HCT116 (cell line): ENCODE measurements at regions not wholly inside any gene's neighbourhood (a gene's known extent, or its start where the extent isn't known, plus 50 kb on each side); places are given as distances from the start of the nearest gene placed in this dataset.

ENCODE experiments used
- ATAC-seq: fragments of 200-7000 bp; cut with Tn5 transposase; 2 replicates; pipeline ENCODE4 v1.9.1; 2020; ENCODE audit warnings: mild to moderate bottlenecking, moderate library complexity
- BruUV-seq: library from RNA; stranded (reverse); fragments of 400-500 nt; replicated peaks from 2 replicates; lab custom pipeline; 2021; lab: Mats Ljungman, UMichigan
- CTCF ChIA-PET: fragments of 300-600 bp; sonication (Branson Sonifier 250); formaldehyde crosslinking; loops from one replicate; lab custom pipeline; 2021; ENCODE audit warnings: antibody characterized with exemption; lab: Charles Lee
- POLR2A ChIA-PET: fragments of 300-600, 350-600 bp; sonication (Branson Sonifier 250); formaldehyde crosslinking; loops from one replicate; lab custom pipeline; 2021; ENCODE audit warnings: antibody characterized with exemption; lab: Charles Lee
- RAD21 ChIA-PET, 2 experiments: fragments of 300-600 bp; sonication (Branson Sonifier 250); formaldehyde crosslinking; loops; one replicate each; lab custom pipeline; 2023; ENCODE audit warnings: low total read pairs in 2 of 2; ENCODE audit not compliant: uncharacterized antibody in 2 of 2, unreplicated experiment in 2 of 2, low non-redundant PET in 1 of 2; lab: Charles Lee
- DNase-seq: peaks from one replicate; pipeline ENCODE4 v3.0.0-alpha.2; 2010; ENCODE audit warnings: low read depth, low spot score
- H2AFZ ChIP-seq: fragments of 200-600 bp; shearing (Covaris generic), sonication (generic); 2 replicates; pipeline ENCODE4 v1.6.1; 2017; ENCODE audit warnings: low read depth, mixed run types, mixed read lengths, antibody characterized with exemption, low read length; ENCODE audit not compliant: poor library complexity, severe bottlenecking
- H3K27ac ChIP-seq: 2 replicates; pipeline ENCODE4 v1.5.1; 2012; ENCODE audit warnings: low read depth, low read length
- H3K27me3 ChIP-seq: fragments of 200-600 bp; sonication (generic); 2 replicates; pipeline ENCODE4 v1.6.1; 2016; ENCODE audit warnings: mixed run types, low read length, mixed read lengths; ENCODE audit not compliant: insufficient read depth
- H3K36me3 ChIP-seq, 2 experiments: fragments of 200-500 bp in 1 of 2; fragments of 200-600 bp in 1 of 2; sonication (Bioruptor generic) in 1 of 2; sonication (generic) in 1 of 2; 2 replicates each; pipeline versions ENCODE4 v1.5.1 to v1.6.1; 2014 to 2016; ENCODE audit warnings: low read length in 2 of 2, inconsistent platforms in 1 of 2, mixed read lengths in 1 of 2, mixed run types in 1 of 2; ENCODE audit not compliant: insufficient read depth in 2 of 2, control insufficient read depth in 1 of 2
- H3K4me1 ChIP-seq, 2 experiments: fragments of 200-600 bp in 1 of 2; sonication (generic) in 1 of 2; 2 replicates each; pipeline versions ENCODE4 v1.5.1 to v1.6.1; 2012 to 2017; ENCODE audit warnings: low read length in 2 of 2, inconsistent platforms in 1 of 2, mild to moderate bottlenecking in 1 of 2, mixed read lengths in 1 of 2, mixed run types in 1 of 2, moderate library complexity in 1 of 2; ENCODE audit not compliant: insufficient read depth in 2 of 2, control insufficient read depth in 1 of 2
- H3K4me2 ChIP-seq: fragments of 200-600 bp; sonication (generic); 2 replicates; pipeline ENCODE4 v1.6.1; 2017; ENCODE audit warnings: mixed run types, low read length, mixed read lengths
- H3K4me3 ChIP-seq, 2 experiments: fragments of 200-600 bp in 1 of 2; sonication (generic) in 1 of 2; replicated peaks in 1 of 2; 2 replicates each; pipeline ENCODE4 v1.5.1; 2011 to 2016; ENCODE audit warnings: low read length in 2 of 2, control low read depth in 1 of 2, low read depth in 1 of 2, mild to moderate bottlenecking in 1 of 2, mixed read lengths in 1 of 2, mixed run types in 1 of 2
- H3K79me2 ChIP-seq: fragments of 200-600 bp; sonication (generic); 2 replicates; pipeline ENCODE4 v1.6.1; 2017; ENCODE audit warnings: mild to moderate bottlenecking, mixed run types, low read length, moderate library complexity, mixed read lengths; ENCODE audit not compliant: insufficient read depth
- H3K9ac ChIP-seq: fragments of 200-600 bp; sonication (generic); 2 replicates; pipeline ENCODE4 v1.6.1; 2016; ENCODE audit warnings: low read length, mixed read lengths
- H3K9me2 ChIP-seq: fragments of 200-600 bp; sonication (generic), shearing (Covaris generic); 2 replicates; pipeline ENCODE4 v1.6.1; 2017; ENCODE audit warnings: mixed run types, mild to moderate bottlenecking, moderate library complexity; ENCODE audit not compliant: insufficient read depth
- H3K9me3 ChIP-seq, 2 experiments: fragments of 200-500 bp in 1 of 2; fragments of 200-600 bp in 1 of 2; sonication (Bioruptor generic) in 1 of 2; sonication (generic) in 1 of 2; 2 replicates each; pipeline ENCODE4 v1.6.1; 2014 to 2017; ENCODE audit warnings: low read length in 2 of 2, mixed read lengths in 2 of 2, inconsistent platforms in 1 of 2, low read depth in 1 of 2, mild to moderate bottlenecking in 1 of 2, mixed run types in 1 of 2, moderate library complexity in 1 of 2; ENCODE audit not compliant: control insufficient read depth in 1 of 2, insufficient read depth in 1 of 2
- H4K20me1 ChIP-seq: fragments of 200-600 bp; sonication (generic), shearing (Covaris generic); 2 replicates; pipeline ENCODE4 v1.6.1; 2017; ENCODE audit warnings: mixed run types, mild to moderate bottlenecking, moderate library complexity; ENCODE audit not compliant: insufficient read depth
- CBX3 ChIP-seq: IDR thresholded peaks from 2 replicates; pipeline ENCODE4 v1.6.1; 2012; ENCODE audit warnings: low read depth
- CEBPB ChIP-seq: IDR thresholded peaks from 2 replicates; pipeline ENCODE4 v1.6.1; 2012; ENCODE audit warnings: low read depth
- EGR1 ChIP-seq: IDR thresholded peaks from 2 replicates; pipeline ENCODE4 v1.6.1; 2012; ENCODE audit warnings: low read depth
- ELF1 ChIP-seq: IDR thresholded peaks from 2 replicates; pipeline ENCODE4 v1.6.1; 2012; ENCODE audit warnings: low read depth, borderline replicate concordance
- MAX ChIP-seq: IDR thresholded peaks from 2 replicates; pipeline ENCODE4 v1.6.1; 2012
- POLR2AphosphoS5 ChIP-seq: IDR thresholded peaks from 2 replicates; pipeline ENCODE4 v1.6.1; 2011; ENCODE audit warnings: mild to moderate bottlenecking, low read depth, low read length, moderate library complexity
- SIN3A ChIP-seq: IDR thresholded peaks from 2 replicates; pipeline ENCODE4 v1.6.1; 2012; ENCODE audit warnings: low read depth
- SP1 ChIP-seq: IDR thresholded peaks from 2 replicates; pipeline ENCODE4 v1.6.1; 2012; ENCODE audit warnings: low read depth
- YY1 ChIP-seq: IDR thresholded peaks from 2 replicates; pipeline ENCODE4 v1.6.1; 2011; ENCODE audit warnings: low read length, low read depth, moderate library complexity, mild to moderate bottlenecking; ENCODE audit not compliant: insufficient replicate concordance; ENCODE audit errors: extremely low read depth
- ZBTB33 ChIP-seq: IDR thresholded peaks from 2 replicates; pipeline ENCODE4 v1.6.1; 2011; ENCODE audit warnings: mild to moderate bottlenecking, low read length, moderate library complexity; ENCODE audit not compliant: insufficient replicate concordance; ENCODE audit errors: extremely low read depth
- ZFX ChIP-seq: fragments of 450-650 bp; IDR thresholded peaks from 2 replicates; pipeline ENCODE4 v1.6.1; 2017
- intact Hi-C: fragments of 100-400 bp; cut with micrococcal nuclease; formaldehyde crosslinking; loops from 2 replicates; pipeline ENCODE4 v1.10.0; 2022

DNA sequence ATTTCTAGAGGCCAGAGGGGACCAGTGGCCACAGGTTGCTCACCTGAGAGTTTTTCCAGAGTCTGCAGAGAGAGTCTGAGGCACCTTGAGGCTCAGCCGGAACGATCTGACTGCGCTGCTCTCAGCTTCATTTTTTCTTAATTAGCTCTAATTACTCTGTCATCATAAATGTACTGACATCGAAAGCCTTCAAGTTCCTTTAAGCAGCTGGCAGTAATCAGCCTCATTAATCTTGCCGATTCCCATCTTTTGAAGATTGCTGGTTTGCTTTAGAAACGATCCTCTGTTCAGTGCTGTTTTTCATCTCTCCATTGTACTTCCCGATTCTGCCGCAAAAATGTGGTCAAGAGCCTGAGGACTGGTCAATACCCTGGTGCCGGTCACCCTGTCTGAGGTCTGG, 454.7 kb downstream of the TYW1 start:
- CTCF ChIA-PET: no interaction called here
- TF ChIP-seq ELF1: no peak
- TF ChIP-seq ZBTB33: no peak
- TF ChIP-seq CBX3: no peak
- no peak for TF ChIP-seq EGR1
- no peak for TF ChIP-seq POLR2AphosphoS5
- no peak for TF ChIP-seq SIN3A
- TF ChIP-seq SP1: no peak
- no peak for TF ChIP-seq YY1
- no peak for TF ChIP-seq CEBPB
- TF ChIP-seq MAX: no peak
- no peak for TF ChIP-seq ZFX
- intact Hi-C loops: no loop called here

More for the DNA sequence above, 454.7 kb downstream of the TYW1 start:
- Histone ChIP-seq H3K9me3 (no peaks in the 10 kb centered on the region), H3K36me3 (no peaks in the 10 kb centered on the region), H3K4me1 (no peaks in the 10 kb centered on the region), H3K27me3 (peaks cover 5% of the 10 kb centered on the region; the same call in 1 of the 2 replicates), H3K4me2 (no peak overlapping the region), H3K27ac (no peak overlapping the region), H3K9ac (no peak overlapping the region), H3K79me2 (no peaks in the 10 kb centered on the region), H4K20me1 (no peaks in the 10 kb centered on the region), H3K9me2 (no peaks in the 10 kb centered on the region), H3K4me3 (no peak overlapping the region), H2AFZ (no peak overlapping the region)
- no TSS peak for BruUV-seq
- POLR2A ChIA-PET: no interaction called here
- ATAC-seq (no peak), DNase-seq (no peak)
- RAD21 ChIA-PET: no interaction called here
